CD4-positive, alpha-beta T cell treated with Interferon gamma for 1 hour (primary cell): ENCODE measurements at regions not wholly inside any gene's neighbourhood (a gene's known extent, or its start where the extent isn't known, plus 50 kb on each side); places are given as distances from the start of the nearest gene placed in this dataset.

ENCODE experiments used
- DNase-seq: peaks from one replicate; pipeline ENCODE4 v3.0.0-alpha.2; 2020

GRCh38 chr10:8233832-8234259 lies 179.4 kb downstream of the GATA3 start:
- no peak for DNase-seq

- no peak for DNase-seq
These were observed 181.0 kb downstream of the GATA3 start for GRCh38 chr10:8235253-8236027.

- no peak for DNase-seq
These were observed 184.5 kb downstream of the GATA3 start for GRCh38 chr10:8238986-8239385.

- DNase-seq, result no peak
These were observed 186.4 kb downstream of the GATA3 start for GRCh38 chr10:8240861-8241260.

- DNase-seq, result no peak
These were observed 187.9 kb downstream of the GATA3 start for GRCh38 chr10:8242295-8242872.

- no peak for DNase-seq
These were observed 190.8 kb downstream of the GATA3 start for GRCh38 chr10:8245131-8245813.

- no peak for DNase-seq
These were observed 191.3 kb downstream of the GATA3 start for GRCh38 chr10:8245814-8246142.

GRCh38 chr10:8246548-8246947 lies 192.1 kb downstream of the GATA3 start:
- no peak for DNase-seq

GRCh38 chr10:8247191-8247590 lies 192.7 kb downstream of the GATA3 start:
- DNase-seq, result no peak

- no peak for DNase-seq
These were observed 194.4 kb downstream of the GATA3 start for GRCh38 chr10:8248868-8249267.

- no peak for DNase-seq
These were observed 199.9 kb downstream of the GATA3 start for GRCh38 chr10:8254350-8254749.

GRCh38 chr10:8255301-8255700 lies 200.8 kb downstream of the GATA3 start:
- DNase-seq, result no peak

- no peak for DNase-seq
These were observed 206.2 kb downstream of the GATA3 start for GRCh38 chr10:8260645-8261044.

GRCh38 chr10:8262317-8262716 lies 207.8 kb downstream of the GATA3 start:
- no peak for DNase-seq

GRCh38 chr10:8269976-8270375 lies 215.5 kb downstream of the GATA3 start:
- DNase-seq, result no peak

GRCh38 chr10:8272794-8273425 lies 218.4 kb downstream of the GATA3 start:
- DNase-seq, result no peak

- DNase-seq, result no peak
These were observed 219.3 kb downstream of the GATA3 start for GRCh38 chr10:8273749-8274148.

GRCh38 chr10:8275911-8276310 lies 221.4 kb downstream of the GATA3 start:
- no peak for DNase-seq

GRCh38 chr10:8278099-8278498 lies 223.6 kb downstream of the GATA3 start:
- no peak for DNase-seq

- no peak for DNase-seq
These were observed 225.1 kb downstream of the GATA3 start for GRCh38 chr10:8279598-8279997.

GRCh38 chr10:8280946-8281345 lies 226.5 kb downstream of the GATA3 start:
- DNase-seq, result no peak

- no peak for DNase-seq
These were observed 227.9 kb downstream of the GATA3 start for GRCh38 chr10:8282340-8282739.

- DNase-seq, result no peak
These were observed 228.8 kb downstream of the GATA3 start for GRCh38 chr10:8283166-8283905.
